OCI-LY7 (cell line): ENCODE measurements at regions not wholly inside any gene's neighbourhood (a gene's known extent, or its start where the extent isn't known, plus 50 kb on each side); places are given as distances from the start of the nearest gene placed in this dataset.

Experiments
- BruUV-seq: library from RNA; stranded (reverse); fragments of 400-500 nt; replicated peaks from 2 replicates; lab custom pipeline; 2021; lab: Mats Ljungman, UMichigan
- CTCF ChIA-PET: fragments of 300-600 bp; sonication (Branson Sonifier 250); formaldehyde crosslinking; loops from one replicate; lab custom pipeline; 2022; ENCODE audit warnings: antibody characterized with exemption; ENCODE audit not compliant: unreplicated experiment; lab: Charles Lee
- POLR2A ChIA-PET: fragments of 300-600 bp; sonication (Branson Sonifier 250); formaldehyde crosslinking; loops from one replicate; lab custom pipeline; 2022; ENCODE audit warnings: antibody characterized with exemption; lab: Charles Lee
- DNase-seq: peaks from one replicate; pipeline ENCODE4 v3.0.0-alpha.2; 2015; ENCODE audit warnings: low spot score
- H2AFZ ChIP-seq: fragments of 200-600 bp; sonication (generic), shearing (Covaris generic); 2 replicates; pipeline ENCODE4 v1.6.1; 2014; ENCODE audit warnings: mild to moderate bottlenecking, antibody characterized with exemption, low read length, moderate library complexity
- H3K27ac ChIP-seq: fragments of 200-600 bp; sonication (generic); 2 replicates; pipeline ENCODE4 v1.5.1; 2014; ENCODE audit warnings: mixed run types, low read depth, mild to moderate bottlenecking, moderate library complexity, low read length, inconsistent platforms; ENCODE audit not compliant: poor library complexity, severe bottlenecking
- H3K36me3 ChIP-seq: fragments of 200-600 bp; sonication (generic); 2 replicates; pipeline ENCODE4 v1.6.1; 2014; ENCODE audit warnings: mild to moderate bottlenecking, antibody characterized with exemption, low read length, moderate library complexity, mixed read lengths; ENCODE audit not compliant: insufficient read depth
- H3K4me1 ChIP-seq: fragments of 200-600 bp; sonication (generic); 2 replicates; pipeline ENCODE4 v1.5.1; 2014; ENCODE audit warnings: mild to moderate bottlenecking, low read length; ENCODE audit not compliant: insufficient read depth, poor library complexity, severe bottlenecking
- H3K4me2 ChIP-seq: fragments of 200-600 bp; sonication (generic); 2 replicates; pipeline ENCODE4 v1.6.1; 2014; ENCODE audit warnings: mild to moderate bottlenecking, low read length
- H3K4me3 ChIP-seq: fragments of 200-600 bp; sonication (generic); 2 replicates; pipeline ENCODE4 v1.5.1; 2014; ENCODE audit warnings: mild to moderate bottlenecking, low read depth, low read length; ENCODE audit not compliant: poor library complexity, severe bottlenecking
- H3K79me2 ChIP-seq: fragments of 200-600 bp; sonication (generic); 2 replicates; pipeline ENCODE4 v1.6.1; 2016; ENCODE audit warnings: low read depth, mild to moderate bottlenecking, low read length, moderate library complexity, mixed read lengths; ENCODE audit not compliant: insufficient read depth
- H3K9me2 ChIP-seq: fragments of 200-600 bp; sonication (generic); 2 replicates; pipeline ENCODE4 v1.6.1; 2016; ENCODE audit warnings: mild to moderate bottlenecking, low read length, mixed read lengths; ENCODE audit not compliant: insufficient read depth
- H3K9me3 ChIP-seq: fragments of 200-600 bp; sonication (generic); 2 replicates; pipeline ENCODE4 v1.6.1; 2014; ENCODE audit warnings: mild to moderate bottlenecking, mixed run types, low read length, mixed read lengths
- H4K20me1 ChIP-seq: fragments of 200-600 bp; sonication (generic); 2 replicates; pipeline ENCODE4 v1.6.1; 2014; ENCODE audit warnings: mild to moderate bottlenecking, antibody characterized with exemption, low read length, moderate library complexity, mixed read lengths; ENCODE audit not compliant: insufficient read depth
- EZH2phosphoT487 ChIP-seq: fragments of 200-600 bp; sonication (generic); IDR thresholded peaks from 2 replicates; pipeline ENCODE4 v1.6.1; 2018; ENCODE audit warnings: low read depth, borderline replicate concordance, mild to moderate bottlenecking, mixed run types, antibody characterized with exemption, low read length, moderate library complexity, mixed read lengths
- intact Hi-C: fragments of 100-400 bp; cut with micrococcal nuclease; formaldehyde crosslinking; loops from one replicate; pipeline ENCODE4 v1.10.0; 2022; ENCODE audit not compliant: unreplicated experiment
- TF ChIP-seq, protein P1 (sequence below): fragments of 200-600 bp; sonication (generic); conservative IDR thresholded peaks from 2 replicates; pipeline ENCODE4 v1.5.1; 2014; ENCODE audit warnings: mild to moderate bottlenecking, antibody characterized with exemption, low read length, moderate library complexity, mixed read lengths

- CTCF ChIA-PET, result no interaction called here
- no TSS peak for BruUV-seq
- no peaks in the 10 kb centered on the region for H3K36me3 ChIP-seq
These were observed 51.8 kb downstream of the C11orf96 start for GRCh38 chr11:43994196-43994595.

DNA sequence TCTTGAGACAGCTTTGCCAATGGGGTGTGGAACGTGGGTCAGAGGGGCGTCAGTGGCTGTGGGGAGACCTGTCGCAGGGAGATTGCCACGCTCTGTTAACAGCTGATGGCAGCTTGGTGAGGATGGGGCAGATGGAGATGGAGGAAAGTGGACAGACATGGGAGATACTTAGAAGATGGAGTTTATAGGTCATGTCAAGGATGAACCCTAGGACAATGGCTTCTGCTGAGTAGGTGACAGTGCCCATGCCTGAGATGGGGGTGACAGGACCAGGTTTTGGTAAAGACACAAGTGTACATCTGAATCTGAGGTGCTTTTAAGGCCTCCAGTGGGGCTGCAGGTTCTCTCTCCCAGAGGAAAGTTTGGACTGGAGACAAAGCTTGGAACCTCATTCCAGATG is 51.5 kb upstream of the ACCSL start:
- Histone ChIP-seq H2AFZ (no peak overlapping the region), H3K79me2 (no peaks in the 10 kb centered on the region), H3K9me2 (no peaks in the 10 kb centered on the region), H3K4me2 (no peak overlapping the region), H3K4me1 (no peaks in the 10 kb centered on the region), H3K9me3 (no peaks in the 10 kb centered on the region), H3K4me3 (no peak overlapping the region), H3K27ac (no peak overlapping the region), H4K20me1 (no peaks in the 10 kb centered on the region), H3K36me3 (no peaks in the 10 kb centered on the region)
- POLR2A ChIA-PET, result no interaction called here
- intact Hi-C loops, result no loop called here
- DNase-seq, result no peak
- CTCF ChIA-PET, result interaction anchor here (0.6 kb wide), 1 partner anchor 1518 kb away, joined by 3 read pairs; no protein-coding TSS in a partner anchor
- TF ChIP-seq, protein P1, sequence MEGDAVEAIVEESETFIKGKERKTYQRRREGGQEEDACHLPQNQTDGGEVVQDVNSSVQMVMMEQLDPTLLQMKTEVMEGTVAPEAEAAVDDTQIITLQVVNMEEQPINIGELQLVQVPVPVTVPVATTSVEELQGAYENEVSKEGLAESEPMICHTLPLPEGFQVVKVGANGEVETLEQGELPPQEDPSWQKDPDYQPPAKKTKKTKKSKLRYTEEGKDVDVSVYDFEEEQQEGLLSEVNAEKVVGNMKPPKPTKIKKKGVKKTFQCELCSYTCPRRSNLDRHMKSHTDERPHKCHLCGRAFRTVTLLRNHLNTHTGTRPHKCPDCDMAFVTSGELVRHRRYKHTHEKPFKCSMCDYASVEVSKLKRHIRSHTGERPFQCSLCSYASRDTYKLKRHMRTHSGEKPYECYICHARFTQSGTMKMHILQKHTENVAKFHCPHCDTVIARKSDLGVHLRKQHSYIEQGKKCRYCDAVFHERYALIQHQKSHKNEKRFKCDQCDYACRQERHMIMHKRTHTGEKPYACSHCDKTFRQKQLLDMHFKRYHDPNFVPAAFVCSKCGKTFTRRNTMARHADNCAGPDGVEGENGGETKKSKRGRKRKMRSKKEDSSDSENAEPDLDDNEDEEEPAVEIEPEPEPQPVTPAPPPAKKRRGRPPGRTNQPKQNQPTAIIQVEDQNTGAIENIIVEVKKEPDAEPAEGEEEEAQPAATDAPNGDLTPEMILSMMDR, result no peak
- TF ChIP-seq EZH2phosphoT487, result no peak
- no TSS peak for BruUV-seq

More at GRCh38 chr11:43994196-43994595, 51.8 kb downstream of the C11orf96 start:
- TF ChIP-seq, protein P1, result no peak
- no peak for TF ChIP-seq EZH2phosphoT487
- Histone ChIP-seq H4K20me1 (no peaks in the 10 kb centered on the region), H3K27ac (no peak overlapping the region), H3K4me2 (no peak overlapping the region), H2AFZ (no peak overlapping the region), H3K79me2 (no peaks in the 10 kb centered on the region), H3K4me3 (no peak overlapping the region), H3K9me3 (no peaks in the 10 kb centered on the region), H3K9me2 (no peaks in the 10 kb centered on the region), H3K4me1 (no peaks in the 10 kb centered on the region)
- DNase-seq, result no peak
- intact Hi-C loops, result no loop called here
- POLR2A ChIA-PET, result no interaction called here

DNA sequence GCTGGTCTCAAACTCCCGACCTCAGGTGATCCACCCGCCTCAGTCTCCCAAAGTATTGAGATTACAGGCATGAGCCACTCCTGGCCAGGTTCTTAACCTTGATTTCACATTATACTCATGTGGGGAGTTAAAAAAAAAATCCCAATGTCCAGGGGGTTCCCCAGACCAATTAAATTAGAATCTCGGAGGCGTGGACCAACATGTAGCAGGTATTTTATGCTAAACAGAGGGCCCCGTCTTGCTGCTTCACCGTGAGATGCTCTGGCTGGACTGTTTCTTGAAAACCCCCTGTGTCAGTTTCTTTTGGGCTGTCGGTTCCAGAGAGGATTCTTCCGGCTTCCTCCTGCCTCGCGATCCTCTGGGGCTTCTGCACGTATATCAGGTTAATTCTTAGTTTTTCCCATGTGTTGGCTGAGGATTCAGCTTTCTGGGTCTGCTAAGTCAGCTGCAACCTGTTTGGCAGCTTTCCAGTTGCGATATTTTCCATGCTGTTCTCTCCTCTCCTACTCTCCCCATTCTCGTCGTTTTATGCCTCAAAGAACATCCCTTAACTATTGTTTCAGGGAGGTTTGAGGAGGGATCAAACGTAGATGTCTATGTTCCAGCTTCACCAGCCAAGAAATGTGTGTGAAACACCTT is 50.6 kb upstream of the ACCSL start:
- CTCF ChIA-PET, result no interaction called here
- BruUV-seq, result no TSS peak
- no peak for DNase-seq
- H3K27ac ChIP-seq, result no peak overlapping the region
- no peaks in the 10 kb centered on the region for H3K79me2 ChIP-seq
- H3K4me1 ChIP-seq, result no peaks in the 10 kb centered on the region
- intact Hi-C loops, result no loop called here
- no peak overlapping the region for H2AFZ ChIP-seq
- H3K36me3 ChIP-seq, result no peaks in the 10 kb centered on the region
- no peak overlapping the region for H3K4me3 ChIP-seq
- no peaks in the 10 kb centered on the region for H3K9me2 ChIP-seq
- no peaks in the 10 kb centered on the region for H4K20me1 ChIP-seq
- H3K9me3 ChIP-seq, result no peaks in the 10 kb centered on the region
- no peak overlapping the region for H3K4me2 ChIP-seq
- POLR2A ChIA-PET, result no interaction called here
- no peak for TF ChIP-seq EZH2phosphoT487
- TF ChIP-seq, protein P1, result no peak
